Memory B cell (primary cell): ENCODE measurements at regions not wholly inside any gene's neighbourhood (a gene's known extent, or its start where the extent isn't known, plus 50 kb on each side); places are given as distances from the start of the nearest gene placed in this dataset.

Experiments used
- ATAC-seq: fragments of 150-1000 bp; cut with Tn5 transposase; 2 replicates; pipeline ENCODE4 v1.10.0; 2021; ENCODE audit warnings: low read depth, mild to moderate bottlenecking, moderate library complexity
- DNase-seq, 2 donors: peaks; one replicate each; pipeline ENCODE4 v3.0.0; 2022; ENCODE audit warnings: low spot score in 2 of 2
- H3K27ac Mint-ChIP-seq: one replicate; pipeline ENCODE4 v1.8.0; 2022; ENCODE audit warnings: mild to moderate bottlenecking, moderate library complexity, mixed read lengths
- H3K27me3 Mint-ChIP-seq: one replicate; pipeline ENCODE4 v1.8.0; 2022; ENCODE audit warnings: mixed read lengths
- H3K36me3 Mint-ChIP-seq: one replicate; pipeline ENCODE4 v1.8.0; 2022; ENCODE audit warnings: mild to moderate bottlenecking, mixed read lengths
- H3K4me1 Mint-ChIP-seq: one replicate; pipeline ENCODE4 v1.8.0; 2022; ENCODE audit warnings: mixed read lengths
- H3K4me3 Mint-ChIP-seq: one replicate; pipeline ENCODE4 v1.8.0; 2022; ENCODE audit warnings: mild to moderate bottlenecking, moderate library complexity, mixed read lengths
- H3K9me3 Mint-ChIP-seq: one replicate; pipeline ENCODE4 v1.8.0; 2022; ENCODE audit warnings: mixed read lengths

- Mint-ChIP-seq H3K9me3 (peaks cover 5% of the 10 kb centered on the region), H3K36me3 (no peaks in the 10 kb centered on the region), H3K27me3 (peaks cover 4% of the 10 kb centered on the region), H3K4me3 (no peak overlapping the region), H3K27ac (no peak overlapping the region), H3K4me1 (no peaks in the 10 kb centered on the region)
- ATAC-seq (no peak), DNase-seq (no peak)
Observed at GRCh38 chr4:56286763-56287162, 100.5 kb downstream of the AASDH start.

DNA sequence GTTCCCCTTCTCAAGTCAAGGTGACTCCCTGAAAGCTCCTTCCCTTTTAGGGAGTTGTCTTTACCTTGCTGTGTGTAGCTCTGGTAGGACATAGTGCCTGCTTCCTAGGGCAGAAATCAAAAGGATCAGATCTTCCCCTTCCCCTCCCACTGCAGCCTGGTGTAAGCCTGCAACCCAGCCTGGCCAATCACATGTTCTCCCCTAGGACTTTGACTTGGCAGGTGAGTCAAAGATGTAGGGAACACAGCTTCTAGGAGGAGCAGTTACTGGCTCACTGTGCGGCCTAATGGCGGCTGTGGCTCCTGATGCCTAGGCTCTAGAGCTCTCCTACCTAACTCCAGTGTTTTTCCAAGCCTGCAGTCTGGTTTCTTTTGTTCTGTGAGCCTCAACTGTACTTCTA is 103.9 kb downstream of the AASDH start:
- ATAC-seq (no peak), DNase-seq (no peak)
- no peak overlapping the region for H3K27ac Mint-ChIP-seq
- no peaks in the 10 kb centered on the region for H3K4me1 Mint-ChIP-seq
- no peak overlapping the region for H3K4me3 Mint-ChIP-seq
- no peaks in the 10 kb centered on the region for H3K27me3 Mint-ChIP-seq
- H3K36me3 Mint-ChIP-seq = no peaks in the 10 kb centered on the region
- H3K9me3 Mint-ChIP-seq = peaks cover 4% of the 10 kb centered on the region

GRCh38 chr4:56282004-56282403 is 105.3 kb downstream of the AASDH start:
- peaks cover 4% of the 10 kb centered on the region for H3K9me3 Mint-ChIP-seq
- DNase-seq = no peak
- no peaks in the 10 kb centered on the region for H3K27me3 Mint-ChIP-seq
- ATAC-seq = no peak
- H3K4me1 Mint-ChIP-seq = no peaks in the 10 kb centered on the region
- no peak overlapping the region for H3K4me3 Mint-ChIP-seq
- no peak overlapping the region for H3K27ac Mint-ChIP-seq
- H3K36me3 Mint-ChIP-seq = no peaks in the 10 kb centered on the region

DNA sequence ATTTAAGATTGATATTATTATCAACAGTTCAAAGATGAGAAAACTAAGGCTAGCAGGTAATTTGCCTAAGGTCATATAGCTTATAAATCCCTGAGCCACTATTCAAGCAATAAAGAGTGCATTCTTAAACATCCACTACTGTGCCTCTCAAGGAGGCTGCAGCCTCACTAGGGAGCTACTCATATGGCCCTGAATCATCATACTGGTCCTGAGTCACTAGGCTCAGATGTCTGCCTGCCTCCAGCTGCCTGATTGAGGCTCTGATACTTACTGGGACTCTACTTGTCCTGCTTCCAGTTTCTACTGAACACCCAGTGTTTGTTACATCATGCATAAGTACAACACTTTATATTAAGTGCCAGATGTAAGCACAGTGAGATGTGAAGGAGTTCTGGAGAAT is 110.7 kb downstream of the AASDH start:
- peaks cover 8% of the 10 kb centered on the region for H3K27me3 Mint-ChIP-seq
- DNase-seq = no peak
- no peak overlapping the region for H3K4me3 Mint-ChIP-seq
- H3K27ac Mint-ChIP-seq = no peak overlapping the region
- no peaks in the 10 kb centered on the region for H3K36me3 Mint-ChIP-seq
- ATAC-seq = no peak
- H3K9me3 Mint-ChIP-seq = peaks cover 1% of the 10 kb centered on the region
- no peaks in the 10 kb centered on the region for H3K4me1 Mint-ChIP-seq

DNA sequence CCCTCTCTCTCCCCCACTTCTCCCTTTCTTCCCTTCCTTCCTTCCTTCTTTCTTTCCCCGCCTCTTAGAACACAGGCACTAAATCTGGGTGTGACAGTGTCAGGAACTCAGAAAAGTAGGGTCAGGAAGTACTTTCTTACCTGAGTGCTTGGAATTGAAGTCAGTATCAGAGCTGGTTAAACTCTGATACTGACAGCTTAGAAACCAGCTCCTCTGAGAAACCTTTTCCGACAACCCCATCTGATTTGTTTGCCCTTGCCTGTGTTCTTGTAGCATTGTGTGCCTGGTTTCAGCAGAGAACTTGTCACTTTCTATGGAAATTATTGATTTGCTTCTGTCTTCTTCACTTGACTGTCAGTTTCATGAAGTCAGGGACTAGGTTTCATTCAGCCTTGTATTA is 113.9 kb downstream of the AASDH start:
- no peak for DNase-seq
- Mint-ChIP-seq H3K27ac (no peak overlapping the region), H3K27me3 (peaks cover 10% of the 10 kb centered on the region), H3K9me3 (peaks cover 1% of the 10 kb centered on the region), H3K4me3 (no peak overlapping the region), H3K4me1 (no peaks in the 10 kb centered on the region), H3K36me3 (no peaks in the 10 kb centered on the region)
- ATAC-seq = no peak

- no peaks in the 10 kb centered on the region for H3K36me3 Mint-ChIP-seq
- H3K27me3 Mint-ChIP-seq = peaks cover 10% of the 10 kb centered on the region
- H3K27ac Mint-ChIP-seq = no peak overlapping the region
- ATAC-seq = no peak
- no peak overlapping the region for H3K4me3 Mint-ChIP-seq
- no peak for DNase-seq
- no peaks in the 10 kb centered on the region for H3K4me1 Mint-ChIP-seq
- H3K9me3 Mint-ChIP-seq = peaks cover 1% of the 10 kb centered on the region
Observed at GRCh38 chr4:56272927-56273326, 114.4 kb downstream of the AASDH start.

- Mint-ChIP-seq H3K4me3 (no peak overlapping the region), H3K36me3 (no peaks in the 10 kb centered on the region), H3K27me3 (peaks cover 10% of the 10 kb centered on the region), H3K4me1 (no peaks in the 10 kb centered on the region), H3K27ac (no peak overlapping the region), H3K9me3 (peaks cover 1% of the 10 kb centered on the region)
- ATAC-seq (no peak), DNase-seq (no peak)
Observed at GRCh38 chr4:56272003-56272402, 115.3 kb downstream of the AASDH start.

GRCh38 chr4:56271131-56271530 is 116.2 kb downstream of the AASDH start:
- no peaks in the 10 kb centered on the region for H3K4me1 Mint-ChIP-seq
- DNase-seq (no peak), ATAC-seq (no peak)
- no peak overlapping the region for H3K27ac Mint-ChIP-seq
- no peak overlapping the region for H3K4me3 Mint-ChIP-seq
- peaks cover 10% of the 10 kb centered on the region for H3K27me3 Mint-ChIP-seq
- H3K9me3 Mint-ChIP-seq = no peaks in the 10 kb centered on the region
- H3K36me3 Mint-ChIP-seq = no peaks in the 10 kb centered on the region

DNA sequence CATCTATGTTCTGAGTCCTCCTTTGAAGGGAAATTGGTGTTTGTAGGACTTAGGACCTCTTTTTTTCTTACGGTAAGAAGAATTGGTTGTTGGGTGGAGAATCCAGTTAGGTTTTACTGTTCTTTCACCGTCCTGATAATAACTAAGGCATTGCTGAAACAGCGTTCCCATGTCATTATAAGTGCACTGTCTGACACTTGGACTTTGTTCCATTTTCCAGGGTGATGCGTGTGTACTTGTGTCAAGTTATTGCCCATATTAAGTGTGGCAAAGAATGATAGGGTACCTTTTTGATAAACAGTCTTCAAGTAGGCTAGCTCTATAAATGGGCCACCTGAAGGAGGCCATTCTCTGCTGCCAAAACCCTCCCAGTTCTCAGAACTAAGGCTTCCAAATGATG is 119.7 kb downstream of the AASDH start:
- Mint-ChIP-seq H3K4me1 (no peaks in the 10 kb centered on the region), H3K9me3 (peaks cover 12% of the 10 kb centered on the region), H3K27ac (no peak overlapping the region), H3K27me3 (peaks cover 1% of the 10 kb centered on the region), H3K4me3 (no peak overlapping the region), H3K36me3 (peaks cover 2% of the 10 kb centered on the region)
- DNase-seq (no peak), ATAC-seq (no peak)

DNA sequence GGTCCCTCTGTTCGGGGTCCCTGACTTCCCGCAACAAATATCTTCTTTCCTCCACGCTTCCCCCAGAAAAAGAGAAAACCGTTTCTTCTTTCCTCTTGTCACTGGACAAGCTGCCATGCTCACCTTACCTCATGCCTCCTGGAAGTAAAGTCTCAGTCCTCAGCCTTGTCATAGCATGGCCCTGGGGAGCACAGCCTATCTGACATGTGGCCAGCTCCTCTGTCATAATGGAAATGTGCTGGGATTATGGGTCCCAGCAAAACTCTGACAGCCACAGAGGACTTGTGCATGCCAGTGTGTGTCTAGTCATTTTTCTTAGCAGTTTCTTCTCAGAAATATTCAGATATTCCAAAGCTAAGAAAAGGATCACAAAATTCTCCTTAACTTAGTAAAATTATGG is 122.4 kb downstream of the AASDH start:
- peaks cover 2% of the 10 kb centered on the region for H3K36me3 Mint-ChIP-seq
- H3K9me3 Mint-ChIP-seq = peaks cover 12% of the 10 kb centered on the region
- H3K27me3 Mint-ChIP-seq = no peaks in the 10 kb centered on the region
- peaks cover 7% of the 10 kb centered on the region for H3K4me1 Mint-ChIP-seq
- no peak for ATAC-seq
- H3K27ac Mint-ChIP-seq = no peak overlapping the region
- DNase-seq = no peak
- no peak overlapping the region for H3K4me3 Mint-ChIP-seq

- DNase-seq (no peak), ATAC-seq (no peak)
- peaks cover 13% of the 10 kb centered on the region for H3K9me3 Mint-ChIP-seq
- H3K27ac Mint-ChIP-seq = no peak overlapping the region
- H3K27me3 Mint-ChIP-seq = no peaks in the 10 kb centered on the region
- peaks cover 2% of the 10 kb centered on the region for H3K36me3 Mint-ChIP-seq
- H3K4me1 Mint-ChIP-seq = peaks cover 7% of the 10 kb centered on the region
- no peak overlapping the region for H3K4me3 Mint-ChIP-seq
Observed at GRCh38 chr4:56261027-56261426, 126.3 kb downstream of the AASDH start.

- Mint-ChIP-seq H3K4me1 (peaks cover 7% of the 10 kb centered on the region), H3K4me3 (no peak overlapping the region)
Observed at GRCh38 chr4:56260320-56260719, 127.0 kb downstream of the AASDH start.

GRCh38 chr4:56259655-56260054 is 127.6 kb downstream of the AASDH start:
- peaks cover 2% of the 10 kb centered on the region for H3K36me3 Mint-ChIP-seq
- H3K4me3 Mint-ChIP-seq = no peak overlapping the region
- H3K27ac Mint-ChIP-seq = no peak overlapping the region
- H3K27me3 Mint-ChIP-seq = no peaks in the 10 kb centered on the region
- peaks cover 12% of the 10 kb centered on the region for H3K9me3 Mint-ChIP-seq
- no peak for DNase-seq
- no peak for ATAC-seq
- H3K4me1 Mint-ChIP-seq = peaks cover 7% of the 10 kb centered on the region

More at GRCh38 chr4:56260320-56260719, 127.0 kb downstream of the AASDH start:
- ATAC-seq (no peak), DNase-seq (no peak)
- H3K27ac Mint-ChIP-seq = no peak overlapping the region
- peaks cover 2% of the 10 kb centered on the region for H3K36me3 Mint-ChIP-seq
- peaks cover 13% of the 10 kb centered on the region for H3K9me3 Mint-ChIP-seq
- no peaks in the 10 kb centered on the region for H3K27me3 Mint-ChIP-seq

DNA sequence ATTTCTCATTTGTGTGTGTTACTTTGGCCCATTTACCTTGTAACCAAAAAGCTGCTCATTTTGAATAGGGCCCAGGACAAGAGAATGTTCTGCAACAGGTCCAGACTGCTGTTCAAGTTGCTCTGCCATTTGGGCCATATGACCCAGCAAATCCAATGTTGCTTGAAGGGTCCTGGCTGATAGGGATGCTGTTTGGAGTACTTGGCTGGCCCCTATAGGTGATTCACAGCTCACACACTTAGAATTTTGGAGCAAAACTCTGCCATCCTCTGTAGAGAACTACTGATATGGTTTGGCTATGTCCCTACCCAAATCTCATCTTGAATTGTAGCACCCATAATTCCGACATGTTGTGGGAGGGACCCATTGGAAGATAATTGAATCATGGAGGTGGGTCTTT is 131.5 kb downstream of the AASDH start:
- H3K36me3 Mint-ChIP-seq = no peaks in the 10 kb centered on the region
- ATAC-seq (no peak), DNase-seq (no peak)
- peaks cover 3% of the 10 kb centered on the region for H3K27me3 Mint-ChIP-seq
- H3K4me1 Mint-ChIP-seq = peaks cover 3% of the 10 kb centered on the region
- H3K27ac Mint-ChIP-seq = no peak overlapping the region
- peaks cover 1% of the 10 kb centered on the region for H3K9me3 Mint-ChIP-seq
- no peak overlapping the region for H3K4me3 Mint-ChIP-seq

DNA sequence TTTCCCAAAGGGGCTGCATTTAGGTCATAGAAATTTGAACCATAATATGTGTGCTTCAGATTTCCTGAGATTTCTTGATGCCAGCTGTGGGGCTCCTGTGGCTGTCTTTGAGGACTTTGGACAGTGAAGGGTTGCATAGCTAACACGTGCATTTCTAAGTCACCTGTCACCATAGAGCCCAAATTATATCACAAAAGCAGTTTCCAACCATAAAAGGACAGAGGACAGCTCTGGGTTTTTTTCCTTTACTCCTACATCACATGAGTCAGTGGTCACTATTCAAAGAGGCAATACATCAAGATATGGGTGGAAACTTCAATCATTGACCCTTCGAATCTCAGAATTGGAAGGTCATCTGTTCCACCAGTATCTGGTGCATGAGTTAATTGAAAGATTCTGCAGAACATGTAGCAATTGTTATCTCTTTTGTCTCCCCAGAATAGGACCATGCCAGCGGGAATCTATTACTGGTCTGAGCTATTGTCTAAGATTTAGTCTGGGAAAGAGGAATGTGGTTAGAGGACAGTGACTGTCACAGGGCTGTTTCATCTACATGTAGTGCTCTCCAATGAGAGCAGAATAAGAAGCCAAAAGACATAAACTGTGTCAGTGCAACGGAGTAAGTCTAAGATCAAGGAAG is 133.5 kb downstream of the AASDH start:
- Mint-ChIP-seq H3K9me3 (peaks cover 1% of the 10 kb centered on the region), H3K27ac (no peak overlapping the region), H3K36me3 (no peaks in the 10 kb centered on the region), H3K4me3 (no peak overlapping the region), H3K27me3 (peaks cover 3% of the 10 kb centered on the region), H3K4me1 (no peaks in the 10 kb centered on the region)
- no peak for DNase-seq
- ATAC-seq = no peak
